SK-N-SH (cell line): ENCODE measurements at regions not wholly inside any gene's neighbourhood (a gene's known extent, or its start where the extent isn't known, plus 50 kb on each side); places are given as distances from the start of the nearest gene placed in this dataset.

Source experiments
- GABPA ChIP-seq: IDR thresholded peaks from 2 replicates; pipeline ENCODE4 v1.4.0; 2012; ENCODE audit warnings: low read depth, mild to moderate bottlenecking
- POLR2AphosphoS5 ChIP-seq: IDR thresholded peaks from 2 replicates; pipeline ENCODE4 v1.6.1; 2012; ENCODE audit warnings: low read depth, low read length
- RXRA ChIP-seq: IDR thresholded peaks from 2 replicates; pipeline ENCODE4 v1.4.0; 2012; ENCODE audit warnings: low read depth, mild to moderate bottlenecking, borderline replicate concordance
- USF2 ChIP-seq: fragments of 150-350 bp; IDR thresholded peaks from 2 replicates; pipeline ENCODE4 v1.6.1; 2017; ENCODE audit warnings: antibody characterized with exemption, low read length, low read depth, borderline replicate concordance
- YY1 ChIP-seq: IDR thresholded peaks from 2 replicates; pipeline ENCODE4 v1.4.0; 2012; ENCODE audit warnings: low read depth, mild to moderate bottlenecking
- TF ChIP-seq, protein P1 (sequence below): fragments of 200-600 bp; sonication (generic); IDR thresholded peaks from 2 replicates; pipeline ENCODE4 v1.6.1; 2017; ENCODE audit warnings: antibody characterized with exemption, mild to moderate bottlenecking, moderate library complexity

DNA sequence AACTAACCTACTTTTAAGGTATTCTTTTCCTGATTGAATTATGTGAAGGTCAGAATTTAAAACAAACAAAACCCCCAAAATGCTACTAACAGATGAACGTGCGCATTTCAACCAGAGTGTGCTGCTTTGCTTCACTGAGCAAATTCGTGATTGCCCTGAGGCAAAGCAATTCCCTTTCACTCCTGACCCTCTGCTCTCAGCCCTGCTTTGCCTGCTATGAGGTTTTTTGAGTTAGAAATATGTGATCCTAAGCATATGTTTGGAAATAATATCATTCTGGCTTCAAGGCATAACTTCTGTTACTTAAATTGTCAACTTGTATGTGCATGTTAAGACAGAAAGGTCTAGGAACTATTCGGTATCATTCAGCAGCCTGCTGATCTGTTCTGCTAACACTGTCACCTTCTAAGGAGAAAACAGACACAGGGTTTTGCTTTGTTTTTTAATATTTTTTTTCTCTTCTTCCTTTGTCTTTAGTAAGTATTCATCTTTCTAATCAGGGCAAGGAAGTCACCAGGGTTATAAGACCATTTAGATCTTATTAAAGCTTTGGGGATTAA, 124.2 kb downstream of the GNAT3 start:
- TF ChIP-seq RXRA (no peak), USF2 (no peak), POLR2AphosphoS5 (no peak), YY1 (no peak), GABPA (no peak)
- TF ChIP-seq, protein P1, sequence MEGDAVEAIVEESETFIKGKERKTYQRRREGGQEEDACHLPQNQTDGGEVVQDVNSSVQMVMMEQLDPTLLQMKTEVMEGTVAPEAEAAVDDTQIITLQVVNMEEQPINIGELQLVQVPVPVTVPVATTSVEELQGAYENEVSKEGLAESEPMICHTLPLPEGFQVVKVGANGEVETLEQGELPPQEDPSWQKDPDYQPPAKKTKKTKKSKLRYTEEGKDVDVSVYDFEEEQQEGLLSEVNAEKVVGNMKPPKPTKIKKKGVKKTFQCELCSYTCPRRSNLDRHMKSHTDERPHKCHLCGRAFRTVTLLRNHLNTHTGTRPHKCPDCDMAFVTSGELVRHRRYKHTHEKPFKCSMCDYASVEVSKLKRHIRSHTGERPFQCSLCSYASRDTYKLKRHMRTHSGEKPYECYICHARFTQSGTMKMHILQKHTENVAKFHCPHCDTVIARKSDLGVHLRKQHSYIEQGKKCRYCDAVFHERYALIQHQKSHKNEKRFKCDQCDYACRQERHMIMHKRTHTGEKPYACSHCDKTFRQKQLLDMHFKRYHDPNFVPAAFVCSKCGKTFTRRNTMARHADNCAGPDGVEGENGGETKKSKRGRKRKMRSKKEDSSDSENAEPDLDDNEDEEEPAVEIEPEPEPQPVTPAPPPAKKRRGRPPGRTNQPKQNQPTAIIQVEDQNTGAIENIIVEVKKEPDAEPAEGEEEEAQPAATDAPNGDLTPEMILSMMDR, result no peak
